HG03469 (cell line): ENCODE measurements at regions not wholly inside any gene's neighbourhood (a gene's known extent, or its start where the extent isn't known, plus 50 kb on each side); places are given as distances from the start of the nearest gene placed in this dataset.

Experiments
- ATAC-seq: cut with Tn5 transposase; IDR thresholded peaks from one replicate; pipeline ENCODE4 v1.9.1; 2021; ENCODE audit warnings: mild to moderate bottlenecking, moderate library complexity, moderate number of reproducible peaks; ENCODE audit not compliant: unreplicated experiment

DNA sequence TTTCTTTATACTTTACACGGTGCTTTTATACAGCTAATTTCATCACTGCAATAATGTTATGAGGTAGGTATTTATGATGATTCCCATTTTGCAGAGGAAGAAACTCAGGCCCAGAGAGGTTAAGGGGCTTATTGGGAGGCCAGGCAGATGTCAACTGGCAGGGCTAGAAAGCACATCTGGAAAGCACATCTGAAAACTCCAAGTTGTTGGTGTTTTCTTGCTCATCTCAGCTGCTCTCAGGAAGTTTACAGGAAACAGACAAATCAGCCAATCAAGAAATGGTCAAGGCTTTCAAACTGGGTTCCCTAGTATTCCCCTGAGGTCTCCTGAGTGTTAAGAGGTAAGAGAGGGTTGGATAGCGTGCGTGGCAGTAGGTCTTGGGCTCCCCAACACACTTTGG lies 124.1 kb upstream of the MED13L start:
- ATAC-seq, result no peak

DNA sequence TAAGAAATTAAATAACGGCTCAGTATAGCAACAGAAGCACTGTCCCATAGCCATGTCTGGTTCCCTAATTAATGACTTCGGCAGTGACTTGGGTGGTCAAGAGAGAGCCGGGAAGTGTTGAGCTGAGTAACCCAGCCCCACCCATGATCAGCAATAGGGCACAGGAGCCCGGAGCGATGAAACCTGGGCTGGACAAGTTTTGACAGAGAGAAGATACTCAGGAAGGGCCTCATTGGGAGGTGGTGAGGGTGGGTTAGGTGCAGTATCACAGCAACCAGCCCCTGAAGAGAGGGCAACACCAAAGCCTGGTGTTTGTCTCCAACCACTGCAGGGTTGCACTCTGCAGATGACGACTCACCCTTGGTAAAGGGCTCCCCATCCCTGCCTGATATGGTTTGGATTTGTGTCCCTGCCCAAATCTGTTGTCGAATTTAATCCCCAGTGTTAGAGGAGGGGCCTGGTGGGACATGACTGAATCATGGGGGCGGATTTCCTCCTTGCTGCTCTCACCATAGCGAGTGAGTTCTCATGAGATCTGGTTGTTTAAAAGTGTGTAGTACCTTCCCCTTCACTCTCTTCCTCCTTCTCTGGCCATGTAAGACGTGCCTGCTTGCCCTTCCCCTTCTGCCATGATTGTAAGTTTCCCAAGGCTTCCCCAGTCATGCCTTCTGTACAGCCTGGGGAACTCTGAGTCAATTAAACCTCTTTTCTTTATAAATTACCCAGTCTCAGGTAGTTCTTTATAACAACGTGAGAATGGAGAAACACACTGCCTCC lies 124.9 kb upstream of the MED13L start:
- ATAC-seq, result no peak

GRCh38 chr12:116403546-116403945 lies 126.1 kb upstream of the MED13L start:
- no peak for ATAC-seq

DNA sequence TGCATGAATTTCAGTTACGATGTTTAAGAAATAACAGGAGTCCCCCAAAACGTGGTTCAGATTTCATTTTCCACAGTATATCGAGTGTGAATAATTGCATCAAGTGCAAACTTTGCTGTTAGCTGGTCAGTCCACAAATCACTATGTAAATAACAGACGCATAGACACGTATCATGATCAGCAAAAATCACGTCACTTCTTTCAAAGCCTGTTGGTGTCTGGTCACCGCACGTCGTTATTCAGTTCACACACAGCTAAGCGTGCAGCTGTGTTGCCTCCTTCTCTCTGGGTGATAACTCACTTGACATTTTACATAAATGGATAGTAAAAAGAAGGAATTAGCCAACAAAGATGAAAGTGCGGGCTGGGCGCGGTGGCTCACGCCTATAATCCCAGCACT lies 126.8 kb upstream of the MED13L start:
- no peak for ATAC-seq

DNA sequence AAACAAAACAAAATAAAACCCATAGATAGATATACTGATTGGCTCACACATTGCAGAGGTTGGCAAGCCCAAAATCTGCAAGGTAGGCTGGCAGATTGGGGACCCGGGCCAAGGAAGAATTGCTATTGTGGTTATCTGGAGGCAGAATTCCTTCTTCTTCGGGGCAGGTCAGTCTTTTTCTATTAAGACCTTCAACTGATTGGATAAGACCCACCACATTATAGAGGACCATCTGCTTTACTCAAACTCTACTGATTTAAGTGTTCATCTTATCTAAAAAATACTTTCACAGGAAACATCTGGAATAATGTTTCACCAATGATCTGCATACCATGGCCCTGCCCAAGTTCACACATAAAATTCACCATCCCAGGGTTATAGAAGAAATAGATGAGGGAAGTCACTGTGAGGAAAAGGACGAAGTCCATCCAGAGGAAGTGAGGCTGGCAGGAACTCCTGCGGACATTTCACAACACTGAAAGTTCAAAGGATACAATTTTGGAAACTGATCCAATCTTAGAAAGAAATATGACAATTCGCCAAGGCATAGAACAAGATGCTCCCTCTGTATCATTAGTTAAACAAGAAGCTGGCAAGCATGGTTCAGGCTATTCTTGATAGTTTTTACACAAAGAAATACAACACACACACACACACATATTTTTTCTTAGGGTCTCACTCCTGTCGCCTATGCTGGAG lies 127.6 kb upstream of the MED13L start:
- ATAC-seq, result no peak

DNA sequence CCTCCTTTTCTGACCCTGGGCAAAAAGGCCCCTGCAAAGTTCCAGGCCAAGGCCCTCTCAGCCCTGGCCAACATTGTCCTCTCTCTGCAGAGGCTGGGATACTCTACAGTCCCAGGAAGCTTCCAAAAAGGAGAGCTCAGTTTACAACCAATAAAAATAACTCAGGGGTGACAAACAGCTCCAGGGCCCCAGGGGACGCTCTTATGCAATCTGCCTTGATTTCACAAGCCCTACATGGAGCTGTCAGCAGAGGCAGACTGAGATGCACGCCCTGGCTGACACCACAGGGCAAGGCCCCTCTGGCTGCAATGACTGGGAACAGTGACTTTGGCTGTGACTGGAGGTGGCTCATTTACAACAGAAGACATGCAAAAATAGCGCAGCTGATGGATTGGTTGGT lies 129.0 kb upstream of the MED13L start:
- ATAC-seq, result no peak

DNA sequence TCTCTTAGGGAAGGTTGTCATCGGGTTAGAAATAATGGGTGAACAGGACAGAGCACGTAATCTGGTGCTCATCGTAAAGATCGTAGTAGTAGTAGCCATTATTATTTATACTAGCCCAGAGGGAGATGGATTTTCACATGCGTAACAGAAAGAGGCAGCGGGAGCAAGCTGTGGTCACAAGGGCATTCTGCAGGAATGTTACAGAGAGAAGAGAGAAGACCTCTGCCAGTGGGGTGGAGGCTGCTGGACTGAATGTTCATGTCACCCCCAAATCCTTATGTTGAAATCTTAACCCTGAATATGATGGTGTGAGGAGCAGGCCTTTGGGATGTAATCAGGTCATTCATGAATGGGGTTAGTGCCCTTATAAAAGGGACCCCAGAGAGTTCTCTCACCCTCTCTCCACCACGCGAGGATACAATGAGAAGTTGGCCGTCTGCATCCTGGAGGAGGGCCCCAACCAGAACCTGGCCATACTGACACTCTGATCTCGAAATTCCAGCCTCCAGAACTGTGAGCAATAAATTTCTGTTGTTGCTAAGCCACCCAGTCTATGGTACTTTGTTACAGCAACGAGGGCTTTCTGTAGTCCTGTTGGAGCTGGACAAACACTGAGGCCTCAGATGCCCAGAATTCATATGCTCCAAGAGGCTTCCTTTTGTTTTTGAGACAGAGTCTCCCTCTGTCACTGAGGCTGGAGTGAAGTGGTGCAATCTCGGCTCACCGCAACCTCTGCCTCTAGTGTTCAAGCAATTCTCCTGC lies 131.2 kb upstream of the MED13L start:
- ATAC-seq, result no peak

DNA sequence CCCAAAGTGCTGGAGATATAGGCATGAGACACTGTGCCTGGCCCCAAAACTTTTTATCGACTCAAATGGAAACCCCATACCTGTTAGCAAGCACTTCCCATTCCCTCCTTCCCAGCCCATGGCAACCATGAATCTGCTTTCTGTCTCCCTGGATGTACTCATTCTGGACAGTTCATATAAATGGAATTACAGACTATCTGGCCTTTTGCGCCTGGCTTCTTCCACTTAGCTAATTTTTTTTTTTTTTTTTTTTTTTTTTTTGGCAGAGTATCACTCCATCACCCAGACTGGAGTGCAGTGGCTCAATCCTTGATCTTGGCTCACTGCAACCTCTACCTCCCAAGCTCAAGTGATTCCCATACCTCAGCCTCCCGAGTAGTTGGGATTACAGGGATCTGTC lies 134.5 kb upstream of the MED13L start:
- ATAC-seq, result no peak

DNA sequence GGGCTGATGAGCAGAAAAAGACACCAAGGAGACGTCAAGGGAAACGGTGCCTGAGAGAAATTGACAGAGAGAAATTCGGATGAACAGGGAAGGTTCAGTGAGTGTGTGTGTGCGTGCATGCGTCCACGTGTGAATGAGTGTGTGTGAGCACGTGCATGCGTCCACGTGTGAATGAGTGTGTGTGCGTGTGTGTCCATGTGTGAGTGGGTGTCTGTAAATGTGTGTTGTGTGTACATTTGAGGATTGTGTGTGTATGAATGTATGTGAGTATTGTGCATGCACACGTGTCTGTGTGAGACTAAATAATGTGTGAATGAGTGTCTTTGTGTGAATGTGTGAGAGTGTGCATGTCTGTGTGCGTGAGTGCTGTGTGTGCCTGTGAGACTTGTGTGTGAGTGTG lies 137.4 kb upstream of the MED13L start:
- ATAC-seq, result no peak

- ATAC-seq, result no peak
These were observed 138.1 kb upstream of the MED13L start for GRCh38 chr12:116415408-116416108.

DNA sequence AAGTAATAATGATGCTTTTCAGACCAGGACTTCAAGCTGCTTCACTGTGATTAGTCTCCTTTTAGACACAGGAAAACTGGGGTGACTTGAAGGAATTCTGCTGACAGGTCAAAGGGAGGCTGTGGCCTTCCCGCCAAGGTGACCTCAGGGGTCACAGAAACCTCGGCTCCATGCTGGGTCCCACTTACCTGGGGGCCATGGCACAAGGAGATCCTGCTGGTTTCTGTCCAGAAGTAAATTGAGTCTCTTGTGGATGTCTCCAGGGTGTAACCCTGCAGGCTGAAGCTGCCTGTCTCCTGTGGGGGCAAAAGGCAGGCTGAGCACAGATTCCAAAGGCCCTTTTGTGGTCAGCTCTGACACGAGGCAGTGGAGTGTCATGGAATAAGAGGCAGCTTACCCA lies 138.7 kb upstream of the MED13L start:
- no peak for ATAC-seq

GRCh38 chr12:116418551-116418950 lies 140.6 kb upstream of the MAP1LC3B2 start:
- no peak for ATAC-seq

DNA sequence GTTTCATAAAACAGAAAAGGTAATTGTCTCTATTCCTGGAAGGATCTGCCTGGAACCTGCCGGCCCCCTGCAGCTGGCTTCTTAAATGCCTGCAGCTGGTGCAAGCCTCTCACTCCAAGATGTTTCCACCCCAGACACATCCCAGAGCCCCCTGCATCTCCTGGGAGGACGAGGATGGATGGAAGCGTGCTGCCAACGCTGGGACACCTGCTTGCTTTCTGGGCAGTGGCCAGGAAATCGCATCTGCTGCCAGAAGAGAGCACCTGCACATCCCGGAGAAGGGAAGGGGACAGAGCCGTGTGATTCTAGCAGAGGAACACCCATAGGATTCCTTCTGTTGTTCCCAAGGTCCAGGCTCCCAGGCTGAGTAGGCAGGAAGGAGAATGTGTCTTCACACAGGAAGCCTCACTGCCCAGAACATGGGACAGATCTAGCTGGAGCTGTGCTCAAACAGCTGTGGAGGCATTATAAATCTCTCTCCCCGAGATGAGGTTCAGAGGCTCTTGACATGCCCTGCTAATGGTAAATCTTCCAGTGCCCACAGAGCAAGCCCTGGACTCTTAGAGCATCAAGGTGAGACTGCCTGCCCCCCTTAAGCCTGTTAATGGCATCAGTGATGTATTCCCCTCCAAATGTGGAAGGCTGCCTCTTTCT lies 138.8 kb upstream of the MAP1LC3B2 start:
- no peak for ATAC-seq

- ATAC-seq, result no peak
These were observed 137.2 kb upstream of the MAP1LC3B2 start for GRCh38 chr12:116421785-116422538.

DNA sequence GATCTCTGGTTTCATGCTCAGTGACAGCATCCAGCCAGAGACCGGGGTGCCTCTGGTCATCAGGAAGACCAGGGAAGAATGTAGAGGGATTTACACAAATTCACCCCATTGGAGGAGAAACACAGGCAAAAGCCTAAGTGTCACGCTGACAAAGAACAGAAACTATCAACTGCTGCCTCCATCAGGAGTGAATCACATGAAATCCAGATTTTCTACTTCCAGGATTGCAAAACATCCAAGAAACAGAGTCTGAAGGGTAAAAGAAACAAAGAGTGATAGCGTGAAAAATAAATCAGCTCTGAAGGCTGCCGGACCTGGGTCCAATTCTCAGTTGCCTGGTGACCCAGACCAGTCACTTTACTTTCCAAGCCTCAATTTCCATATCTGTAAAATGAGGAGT lies 136.1 kb upstream of the MAP1LC3B2 start:
- ATAC-seq, result no peak

GRCh38 chr12:116425256-116426193 lies 133.7 kb upstream of the MAP1LC3B2 start:
- ATAC-seq, result no peak

GRCh38 chr12:116426391-116427136 lies 132.6 kb upstream of the MAP1LC3B2 start:
- ATAC-seq, result no peak
